ENCODE measurements at regions not wholly inside any gene's neighbourhood (a gene's known extent, or its start where the extent isn't known, plus 50 kb on each side); places are given as distances from the start of the nearest gene placed in this dataset.
"Not testable (repeated sequence)": the region's sequence is repeated elsewhere in the genome, so short reads cannot be mapped to it uniquely, and the experiment has no call there.

DNA sequence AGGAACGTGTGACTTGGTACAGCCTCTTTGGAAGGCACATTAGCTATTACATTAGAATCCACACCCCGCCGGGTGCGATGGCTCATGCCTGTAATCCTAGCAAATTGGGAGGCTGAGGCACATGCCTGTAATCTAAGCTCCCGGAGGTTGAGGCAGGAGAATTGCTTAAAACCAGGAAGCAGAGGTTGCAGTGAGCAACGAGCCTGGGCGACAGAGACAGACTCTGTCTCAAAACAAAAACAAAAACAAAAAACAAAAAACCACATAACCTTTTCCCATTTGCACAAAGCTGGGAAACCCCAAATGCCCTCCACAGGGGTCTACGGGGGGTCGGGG lies 82.7 kb upstream of the METTL9 start:
- not testable (repeated sequence) for DNase-seq (ENCODE audit: low read depth)

DNA sequence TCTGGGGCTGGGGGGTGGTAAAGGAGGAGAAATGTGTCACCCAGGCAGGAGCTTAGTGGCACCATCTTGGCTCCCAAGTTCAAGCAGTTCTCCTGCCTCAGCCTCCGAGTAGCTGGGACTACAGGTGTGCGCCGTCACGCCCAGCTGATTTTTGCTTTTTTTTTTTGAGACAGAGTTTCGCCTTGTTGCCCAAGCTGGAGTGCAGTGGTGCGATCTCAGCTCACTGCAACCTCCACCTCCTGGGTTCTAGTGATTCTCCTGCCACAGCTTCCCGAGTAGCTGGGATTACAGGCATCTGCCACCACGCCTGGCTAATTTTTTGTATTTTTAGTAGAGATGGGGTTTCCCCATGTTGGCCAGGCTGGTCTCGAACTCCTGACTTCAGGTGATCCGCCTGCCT lies 82.1 kb upstream of the METTL9 start:
- not testable (repeated sequence) for DNase-seq (ENCODE audit: low read depth)

DNA sequence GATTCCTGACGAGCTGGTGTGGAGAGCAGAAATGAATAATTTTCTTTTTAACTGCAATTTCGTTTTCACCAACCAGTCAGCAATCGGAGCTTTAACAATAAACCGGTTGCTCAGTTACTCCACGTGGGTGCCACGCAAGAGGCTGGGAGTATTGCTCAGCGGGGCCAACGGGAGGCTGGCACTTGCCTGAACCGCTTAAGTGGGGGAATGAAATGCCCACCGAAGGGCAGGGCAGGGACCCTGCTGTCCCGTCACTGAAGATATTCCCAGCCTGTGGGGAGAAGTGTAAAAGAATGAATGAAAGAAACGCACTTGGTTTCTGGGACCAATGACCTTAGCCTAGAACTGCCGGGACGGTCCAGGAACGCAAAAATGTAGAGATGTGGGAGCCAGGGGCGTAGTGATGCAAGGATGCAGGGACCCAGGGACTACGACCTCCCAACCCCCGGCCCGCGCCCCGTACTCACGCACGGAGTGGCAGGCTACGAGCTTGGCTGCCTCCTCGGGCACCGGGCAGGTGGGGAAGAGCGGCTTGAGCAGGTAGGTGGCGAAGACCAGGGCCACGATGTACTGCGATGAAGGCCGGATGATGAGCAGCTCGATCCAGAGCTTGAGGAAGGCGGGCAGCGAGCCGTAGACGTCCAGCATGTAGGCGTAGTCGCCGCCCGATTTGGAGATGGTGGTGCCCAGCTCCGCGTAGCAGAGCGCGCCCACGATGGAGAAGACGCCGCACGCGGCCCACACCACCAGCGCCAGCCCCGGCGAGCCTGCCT lies 79.8 kb upstream of the METTL9 start:
- DNase-seq (ENCODE audit: low read depth): not testable (repeated sequence)

DNA sequence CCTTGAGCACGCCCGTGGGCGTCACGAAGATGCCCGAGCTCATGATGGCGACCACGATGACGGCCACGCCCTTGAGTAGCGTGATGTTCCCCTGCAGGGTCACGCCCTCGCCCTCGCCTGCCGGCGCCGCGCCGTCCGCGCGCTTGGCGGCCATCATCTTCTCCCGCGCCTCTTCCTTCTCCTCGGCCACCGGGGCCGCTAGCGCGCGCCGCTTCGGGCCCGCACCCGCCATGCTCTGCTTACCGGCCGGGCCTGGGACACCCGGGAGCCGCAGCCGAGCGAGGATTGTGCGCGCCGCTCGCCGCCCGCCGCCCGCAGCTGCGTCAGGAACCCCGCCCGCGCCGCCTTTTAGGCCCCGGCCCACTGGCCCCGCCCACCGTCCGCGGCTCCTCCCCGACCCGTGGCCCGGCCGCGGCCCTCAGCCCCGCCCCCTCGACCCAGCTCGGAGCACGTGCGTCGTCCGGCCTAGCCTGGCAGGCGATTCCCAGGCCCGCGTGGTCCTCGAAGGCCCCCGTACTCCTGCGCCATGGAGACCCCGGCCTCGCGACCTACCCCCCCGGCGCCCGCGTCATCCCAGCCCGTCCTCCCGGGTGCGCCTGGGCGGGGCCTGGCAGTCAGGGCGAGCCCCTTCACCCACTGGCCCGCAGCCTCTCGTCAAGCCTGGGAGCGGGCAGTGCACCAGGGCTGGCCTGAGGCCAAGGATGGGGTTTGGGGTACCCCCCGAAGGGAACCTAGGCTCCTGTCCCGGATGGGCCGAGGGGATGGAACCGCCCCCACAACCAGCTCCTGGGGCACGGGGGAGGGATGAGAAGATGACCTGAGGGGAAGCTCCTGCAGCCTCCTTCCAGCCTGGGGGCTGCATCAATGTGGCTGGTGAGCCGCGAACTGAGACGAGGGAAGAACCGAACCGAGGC lies 79.0 kb upstream of the METTL9 start:
- peak; percentile 90 for DNase-seq (ENCODE audit: low read depth)

DNA sequence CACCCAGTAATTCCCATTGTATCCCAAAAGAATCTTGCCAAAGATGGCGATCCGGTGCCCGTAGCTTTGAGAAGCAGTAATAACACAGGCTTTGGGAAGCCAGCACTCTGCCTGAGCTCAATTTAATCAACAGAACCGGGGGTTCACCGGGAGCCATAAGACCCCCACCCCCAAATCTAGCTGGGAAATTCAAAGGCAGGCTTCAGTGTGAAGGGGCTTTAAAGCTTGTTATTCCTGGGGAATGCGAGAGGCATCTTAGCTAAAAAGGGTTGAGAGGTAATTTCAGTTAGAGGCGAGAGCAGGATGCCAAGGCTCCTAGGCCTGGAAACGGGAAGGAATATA lies 78.4 kb upstream of the METTL9 start:
- not testable (repeated sequence) for DNase-seq (ENCODE audit: low read depth)

DNA sequence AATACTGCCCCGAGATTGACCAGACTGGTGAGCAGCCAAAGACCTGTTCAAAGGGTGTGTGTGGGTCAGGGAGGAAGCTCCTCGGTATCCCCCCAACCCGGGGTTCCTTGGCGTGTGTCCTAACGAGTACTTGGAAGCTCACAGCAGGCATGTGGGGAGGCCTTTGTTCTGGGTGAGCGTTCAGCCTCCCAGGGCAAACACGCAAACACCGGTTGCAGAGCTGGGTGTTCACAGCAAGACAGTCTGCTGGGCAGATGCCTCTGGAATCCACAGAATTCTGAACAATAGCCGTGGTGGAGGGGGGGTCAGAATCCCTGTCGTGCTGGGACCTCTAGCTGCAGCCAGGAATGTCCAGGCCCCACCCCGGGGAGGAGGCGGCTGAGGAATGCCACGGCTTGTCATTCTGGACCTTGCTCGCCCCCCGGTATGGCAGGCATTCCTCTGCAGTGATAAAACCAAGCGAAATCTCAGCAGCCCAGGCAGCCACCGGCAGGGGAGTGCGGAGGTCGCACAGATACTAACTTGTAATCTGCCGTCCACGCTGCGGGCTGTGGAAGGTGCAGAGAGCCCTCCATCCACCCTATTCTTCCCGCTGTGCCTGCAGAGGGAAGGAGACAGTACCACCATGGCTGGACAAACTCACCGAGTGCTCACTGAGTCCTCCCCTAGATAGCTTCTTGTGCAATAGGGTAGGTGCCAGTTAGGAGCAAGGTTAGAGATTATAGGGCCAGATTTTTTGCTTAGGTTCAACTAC lies 77.8 kb upstream of the METTL9 start:
- DNase-seq (ENCODE audit: low read depth): not testable (repeated sequence)

DNA sequence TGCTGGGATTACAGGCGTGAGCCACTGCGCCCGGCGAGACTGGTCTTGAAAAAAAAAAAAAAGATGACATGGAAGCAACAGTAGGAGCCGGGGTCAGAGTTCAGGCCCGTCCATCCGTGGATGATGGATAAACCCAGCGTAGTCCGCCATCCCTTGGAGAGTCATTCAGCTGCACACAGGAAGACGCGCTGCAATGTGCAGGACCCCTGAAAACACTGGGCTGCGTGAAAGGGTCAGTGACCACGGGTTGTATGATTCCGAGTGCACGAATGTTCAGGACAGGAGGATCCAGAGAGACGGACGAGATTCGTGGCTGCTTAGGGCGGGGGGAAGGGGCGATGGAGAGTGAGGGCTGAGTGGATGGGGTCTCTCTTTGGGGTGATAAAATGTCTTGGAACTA lies 76.5 kb upstream of the METTL9 start:
- not testable (repeated sequence) for DNase-seq (ENCODE audit: low read depth)

DNA sequence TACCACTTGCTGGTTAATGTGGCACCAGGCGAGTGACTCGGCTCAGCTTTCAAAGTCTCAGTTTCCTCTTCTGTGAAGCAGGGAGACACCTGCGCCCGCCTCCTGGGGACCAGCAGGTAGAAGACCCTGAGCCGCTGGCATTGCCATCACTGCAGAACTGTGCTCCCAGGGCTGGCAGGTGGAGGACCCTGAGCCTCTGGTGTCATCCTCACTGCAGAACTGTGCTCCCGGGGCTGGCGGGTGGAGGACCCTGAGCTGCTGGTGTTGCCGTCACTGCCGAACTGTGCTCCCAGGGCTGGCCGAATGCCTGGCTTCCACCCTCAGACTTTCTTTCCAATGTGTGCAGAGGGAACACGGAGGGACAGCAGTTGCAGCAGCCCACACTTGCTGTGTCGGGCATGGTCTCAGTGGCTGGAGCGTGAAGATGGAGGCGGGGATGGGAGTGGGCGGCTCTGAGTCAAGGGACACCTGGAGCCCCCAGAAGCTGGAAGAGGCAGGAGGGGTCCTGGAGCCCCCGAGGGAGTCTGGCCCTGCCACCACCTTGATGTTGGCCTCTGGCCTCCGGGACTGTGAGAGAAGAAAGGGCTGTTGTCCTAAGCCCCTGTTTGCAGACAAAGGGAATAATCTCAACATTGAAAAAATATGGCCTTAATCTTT lies 75.8 kb upstream of the METTL9 start:
- DNase-seq (ENCODE audit: low read depth): no peak

DNA sequence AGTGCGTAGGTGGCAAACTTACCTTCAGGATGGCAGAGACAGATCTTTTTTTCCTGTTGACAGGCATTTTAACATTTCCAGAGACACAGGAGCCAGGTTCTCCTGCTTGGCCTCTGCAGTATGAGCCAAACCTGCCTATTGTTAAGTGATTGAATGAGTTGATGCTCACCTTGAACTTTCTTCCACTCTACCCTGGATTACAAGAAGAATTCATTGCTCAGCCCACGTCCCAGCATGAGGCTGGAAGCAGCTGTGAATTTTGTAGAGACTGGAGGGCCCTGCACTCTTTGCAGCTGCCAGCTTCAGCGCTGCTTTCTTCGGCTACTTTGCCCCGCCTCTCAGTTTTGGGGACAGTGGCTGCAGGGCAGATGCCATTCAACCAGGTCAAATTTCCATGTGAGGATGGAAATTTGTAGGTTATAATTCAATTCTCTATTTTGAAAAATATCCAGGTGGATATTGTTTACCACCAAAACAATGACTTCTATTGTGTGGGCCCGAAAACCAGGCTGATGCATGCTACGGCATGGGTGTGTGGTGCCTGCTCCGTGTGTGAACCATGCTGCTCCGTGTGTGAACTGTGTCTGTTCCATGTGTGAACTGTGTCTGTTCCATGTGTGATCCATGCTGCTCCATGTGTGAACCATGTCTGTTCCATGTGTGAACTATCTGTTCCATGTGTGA lies 75.2 kb upstream of the METTL9 start:
- no peak for DNase-seq (ENCODE audit: low read depth)

DNA sequence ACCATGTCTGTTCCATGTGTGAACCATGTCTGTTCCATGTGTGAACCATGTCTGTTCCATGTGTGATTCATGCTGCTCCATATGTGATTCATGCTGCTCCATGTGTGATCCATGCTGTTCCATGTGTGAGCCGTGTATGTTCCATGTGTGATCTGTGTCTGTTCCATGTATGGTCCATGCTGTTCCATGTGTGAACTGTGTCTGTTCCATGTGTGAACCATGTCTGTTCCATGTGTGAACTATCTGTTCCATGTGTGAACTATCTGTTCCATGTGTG lies 74.7 kb upstream of the METTL9 start:
- DNase-seq (ENCODE audit: low read depth): not testable (repeated sequence)

DNA sequence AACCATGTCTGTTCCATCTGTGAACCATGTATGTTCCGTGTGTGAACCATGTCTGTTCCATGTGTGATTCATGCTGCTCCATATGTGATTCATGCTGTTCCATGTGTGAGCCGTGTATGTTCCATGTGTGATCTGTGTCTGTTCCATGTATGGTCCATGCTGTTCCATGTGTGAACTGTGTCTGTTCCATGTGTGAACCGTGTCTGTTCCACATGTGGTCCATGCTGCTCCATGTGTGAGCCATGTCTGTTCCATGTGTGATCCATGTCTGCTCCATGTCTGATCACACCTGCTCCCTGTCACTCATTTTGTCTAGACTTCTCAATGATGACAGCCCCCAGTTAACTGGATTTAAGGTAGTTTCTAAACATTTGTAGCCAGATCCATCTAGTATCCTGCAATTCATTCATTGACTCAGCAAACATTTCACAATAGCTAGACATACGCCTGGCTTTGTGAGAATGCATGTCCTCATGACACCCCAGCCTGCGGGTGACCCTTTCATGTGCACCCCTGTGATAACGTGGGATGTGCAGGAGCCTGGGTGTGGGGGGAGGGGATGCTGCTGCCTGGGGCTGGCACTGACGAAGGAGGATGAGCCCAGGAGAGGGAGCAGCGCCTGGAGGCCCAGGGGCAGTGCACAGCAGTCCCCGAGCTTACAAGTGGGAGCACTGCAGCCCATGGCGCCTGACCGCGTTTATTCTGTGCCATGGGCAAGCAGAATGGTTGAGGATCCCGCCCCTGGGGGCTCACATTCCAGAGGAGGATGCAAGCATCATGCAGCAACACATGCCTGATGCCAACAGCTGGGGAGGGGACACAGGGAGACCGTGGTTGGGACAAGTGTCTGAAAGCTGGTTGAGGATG lies 74.1 kb upstream of the METTL9 start:
- not testable (repeated sequence) for DNase-seq (ENCODE audit: low read depth)

DNA sequence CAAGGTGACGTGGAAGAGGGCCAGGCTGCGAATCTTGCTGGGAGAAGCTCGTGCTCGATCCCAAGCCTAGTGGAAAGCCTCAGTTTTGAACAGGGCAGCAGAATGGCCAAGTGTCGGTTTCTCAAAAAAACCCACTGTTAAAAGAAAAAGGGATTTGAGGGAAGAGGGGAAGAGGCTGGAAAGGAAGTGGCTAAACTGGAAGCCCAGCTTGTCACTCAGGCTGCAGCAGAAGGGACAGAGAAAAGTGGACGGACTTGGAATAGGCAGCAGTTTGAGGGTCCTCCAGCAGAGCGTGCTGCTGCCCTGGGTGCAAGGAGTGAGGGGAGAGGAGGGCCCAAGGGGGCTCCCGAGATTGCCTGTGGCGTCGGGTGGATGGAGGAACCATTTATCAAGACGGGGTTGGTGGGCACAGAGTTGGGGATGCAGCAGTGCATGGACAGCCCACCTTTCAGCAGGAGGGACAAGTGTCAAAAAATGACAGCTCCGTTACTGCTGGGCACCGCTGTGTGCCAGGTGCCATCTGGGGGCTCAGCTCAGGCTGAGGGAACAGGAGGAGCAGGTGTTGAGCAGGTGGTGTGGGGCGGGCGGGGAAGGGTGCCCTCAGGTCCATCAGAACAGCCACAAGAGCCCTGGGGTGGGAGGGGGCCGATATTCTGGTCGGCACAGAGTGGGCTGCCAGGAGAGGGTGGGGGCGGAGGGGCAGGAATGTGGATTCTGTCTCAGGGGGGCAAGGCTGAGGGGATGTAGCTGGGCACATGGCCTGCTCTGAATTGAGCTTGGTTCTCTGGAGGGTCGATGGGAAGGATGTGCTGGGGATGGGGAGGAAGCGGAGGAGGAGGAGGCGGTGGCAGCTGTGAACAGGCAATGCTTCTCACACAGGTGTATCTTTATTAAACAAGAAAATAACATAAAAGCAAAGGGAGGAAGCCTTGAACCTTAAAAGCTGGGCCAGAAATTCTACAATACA lies 73.1 kb upstream of the METTL9 start:
- not testable (repeated sequence) for DNase-seq (ENCODE audit: low read depth)

DNA sequence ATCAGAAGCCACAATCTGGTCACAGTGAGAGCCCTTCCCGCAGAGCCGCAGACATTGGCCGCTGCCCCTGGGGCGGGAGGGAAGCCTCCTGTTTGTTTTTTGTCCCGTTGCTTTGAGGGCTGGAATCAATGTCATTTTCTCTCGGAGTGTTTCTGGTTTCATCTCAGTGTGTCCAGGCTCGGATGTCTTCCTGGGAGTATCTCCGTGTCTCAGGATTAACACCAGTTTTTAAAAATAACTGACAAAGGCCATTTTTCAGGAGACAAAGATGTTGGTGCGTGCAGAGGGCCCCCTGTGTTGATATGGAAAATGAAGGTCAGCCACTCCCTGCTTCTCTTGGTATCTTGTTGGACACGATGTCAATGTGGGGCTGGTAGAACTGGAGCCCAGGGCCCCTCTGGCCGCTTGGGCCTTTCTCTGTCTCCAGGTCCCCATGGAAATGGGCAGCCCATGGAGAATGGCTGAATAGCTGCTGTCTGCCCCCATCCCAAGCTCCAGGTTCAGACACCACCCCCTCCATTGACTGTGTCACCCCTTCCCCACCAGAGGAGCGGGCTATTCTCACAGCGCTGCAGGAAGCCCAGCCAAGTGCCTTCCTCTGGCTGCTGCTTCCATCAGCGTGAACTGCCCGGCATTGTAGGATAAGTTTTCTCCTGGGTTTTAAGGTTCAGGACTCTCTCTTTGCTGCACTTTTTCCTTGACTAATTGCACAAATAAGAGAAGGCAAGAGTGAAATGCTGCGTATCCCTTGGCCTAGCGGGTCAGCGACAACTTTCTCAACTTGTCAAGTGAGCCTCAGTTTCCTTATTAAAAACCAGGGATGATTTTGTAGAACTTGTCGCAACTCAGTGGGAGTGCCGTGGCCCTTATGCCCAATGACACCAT lies 72.2 kb upstream of the METTL9 start:
- no peak for DNase-seq (ENCODE audit: low read depth)

DNA sequence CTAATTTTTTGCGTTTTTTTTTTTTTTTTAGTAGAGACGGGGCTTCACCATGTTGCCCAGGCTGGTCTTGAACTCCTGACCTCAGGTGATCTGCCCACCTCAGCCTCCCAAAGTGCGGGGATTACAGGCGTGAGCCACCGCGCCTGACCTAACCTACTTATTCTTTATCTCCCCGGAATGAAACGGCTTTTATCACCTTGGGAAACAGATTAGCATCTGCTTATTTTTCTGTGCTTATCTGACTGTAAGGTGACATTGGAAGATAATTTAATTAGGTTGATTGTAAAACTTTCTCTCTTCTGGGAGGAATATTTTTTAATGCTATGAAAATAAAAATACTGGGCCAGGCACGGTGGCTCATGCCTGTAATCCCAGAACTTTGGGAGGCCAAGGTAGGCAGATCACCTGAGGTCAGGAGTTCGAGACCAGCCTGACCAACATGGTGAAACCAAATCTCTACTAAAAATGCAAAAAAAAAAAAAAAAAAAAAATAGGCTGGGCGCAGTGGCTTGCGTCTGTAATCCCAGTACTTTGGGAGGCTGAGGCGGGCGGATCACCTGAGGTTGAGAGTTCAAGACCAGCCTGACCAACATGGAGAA lies 70.2 kb upstream of the METTL9 start:
- DNase-seq (ENCODE audit: low read depth): not testable (repeated sequence)

DNA sequence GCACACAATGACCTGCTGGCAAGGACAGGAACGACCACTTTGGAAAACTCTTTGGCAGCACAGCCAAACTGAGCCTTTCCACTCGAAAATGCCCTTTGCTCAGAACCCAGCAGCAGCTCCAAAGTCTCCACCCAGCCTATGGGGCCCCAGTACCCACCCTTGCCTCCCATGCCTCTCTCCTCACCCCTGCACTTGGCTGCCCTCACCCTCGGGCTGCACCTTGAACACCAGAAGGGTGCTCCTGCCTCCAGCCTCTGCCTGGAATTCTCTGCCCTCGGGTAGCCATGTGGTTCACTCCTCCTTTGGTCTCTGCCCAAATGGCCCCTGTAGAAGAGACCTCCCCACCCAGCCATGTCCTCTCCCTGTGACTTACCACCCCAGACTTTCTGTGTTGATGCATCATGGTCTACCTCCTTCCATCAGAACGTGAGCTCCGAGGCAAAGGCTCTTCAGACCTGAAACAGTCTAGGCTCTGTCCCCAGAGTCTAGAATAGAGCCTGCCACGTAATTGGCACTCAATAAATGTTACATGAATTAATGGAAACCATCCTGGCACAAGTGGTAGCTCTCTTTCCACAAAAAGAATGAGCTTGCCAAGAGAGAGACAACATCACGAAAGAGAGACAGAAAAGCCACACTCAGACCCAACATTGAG lies 68.5 kb upstream of the METTL9 start:
- not testable (repeated sequence) for DNase-seq (ENCODE audit: low read depth)

DNA sequence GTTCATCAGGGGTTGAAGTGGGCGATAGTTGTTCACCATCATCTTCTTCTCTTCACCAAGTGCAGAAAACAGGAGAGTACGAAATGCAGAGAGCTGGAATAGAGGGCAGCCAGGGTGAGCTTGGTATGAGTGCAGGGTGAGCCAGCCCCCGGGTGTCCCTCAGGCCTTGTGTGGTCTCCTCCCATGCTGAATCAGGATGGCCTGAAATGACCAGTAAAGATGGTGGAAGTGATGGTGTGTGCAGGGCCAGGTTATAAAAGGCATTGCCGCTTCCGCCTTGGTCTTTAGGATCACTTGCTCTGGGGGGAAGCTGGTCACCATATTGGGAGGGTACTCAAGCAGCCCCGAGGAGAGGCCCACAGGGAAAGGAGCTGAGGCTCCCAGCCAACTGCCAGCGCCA lies 66.4 kb upstream of the METTL9 start:
- DNase-seq (ENCODE audit: low read depth): not testable (repeated sequence)

DNA sequence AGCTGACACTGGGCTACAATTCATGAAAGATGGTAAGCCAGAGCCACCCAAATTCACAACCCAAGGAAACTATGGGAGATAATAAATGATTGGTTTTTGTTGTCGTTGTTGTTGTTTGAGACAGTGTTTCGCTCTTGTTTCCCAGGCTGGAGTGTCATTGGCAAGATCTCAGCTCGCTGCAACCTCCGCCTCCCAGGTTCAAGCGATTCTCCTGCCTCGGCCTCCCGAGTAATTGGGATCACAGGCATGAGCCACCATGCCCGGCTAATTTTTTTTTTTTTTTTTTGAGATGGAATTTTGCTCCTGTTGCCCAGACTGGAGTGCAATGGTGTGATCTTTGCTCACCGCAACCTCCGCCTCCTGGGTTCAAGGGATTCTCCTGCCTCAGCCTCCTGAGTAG lies 65.9 kb upstream of the METTL9 start:
- not testable (repeated sequence) for DNase-seq (ENCODE audit: low read depth)

DNA sequence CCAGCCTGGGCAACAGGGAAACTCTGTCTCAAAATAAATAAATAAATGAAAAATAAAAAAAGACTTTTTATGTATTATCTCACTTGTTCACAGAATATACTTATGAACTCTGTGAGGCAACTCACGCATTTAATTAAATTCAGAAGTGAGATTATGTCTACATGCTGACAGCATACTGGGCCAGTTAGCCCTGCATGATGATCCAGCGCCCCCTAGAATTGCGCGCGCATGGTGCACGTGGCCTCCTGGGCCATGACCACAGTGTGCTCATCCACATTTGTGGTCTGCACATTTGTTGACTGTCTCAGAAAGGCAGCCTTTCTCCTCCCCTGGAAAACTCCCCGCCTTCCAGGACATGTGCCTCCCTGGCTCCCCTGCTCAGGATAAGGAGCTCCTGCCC lies 64.8 kb upstream of the METTL9 start:
- not testable (repeated sequence) for DNase-seq (ENCODE audit: low read depth)
